ENCODE measurements at regions not wholly inside any gene's neighbourhood (a gene's known extent, or its start where the extent isn't known, plus 50 kb on each side); places are given as distances from the start of the nearest gene placed in this dataset.

GRCh38 chr10:91341686-91342085 is 68.5 kb upstream of the HECTD2 start (continued):
- TF ChIP-seq ZNF462 (CRISPR knock-in tag; IDR thresholded peaks at IDR 0.05) (no peak), JUNB (IDR thresholded peaks at IDR 0.05; ENCODE audit: unreplicated experiment) (no peak), NANOG (IDR thresholded peaks at IDR 0.05; ENCODE audit: borderline replicate concordance) (no peak), STAT1 (IDR thresholded peaks at IDR 0.05; ENCODE audit: unreplicated experiment) (no peak), ZNF114 (CRISPR knock-in tag; IDR thresholded peaks at IDR 0.05) (no peak), ETS1 (IDR thresholded peaks at IDR 0.05) (no peak), REST (IDR thresholded peaks at IDR 0.05; ENCODE audit: unreplicated experiment) (no peak)

Measured in GM23338 (cell line).